Mammary epithelial cell (primary cell): ENCODE measurements at regions not wholly inside any gene's neighbourhood (a gene's known extent, or its start where the extent isn't known, plus 50 kb on each side); places are given as distances from the start of the nearest gene placed in this dataset.

Source experiments
- CTCF ChIP-seq, 2 donors: IDR thresholded peaks in 1 of 2; conservative IDR thresholded peaks in 1 of 2; 2 replicates each; pipeline ENCODE4 v1.5.1; 2011 to 2012; ENCODE audit warnings: inconsistent platforms in 2 of 2, low read length in 2 of 2, mild to moderate bottlenecking in 2 of 2, control low read depth in 1 of 2, low read depth in 1 of 2; ENCODE audit not compliant: insufficient read depth in 1 of 2; ENCODE audit errors: extremely low read depth in 1 of 2
- EZH2 ChIP-seq: IDR thresholded peaks from 2 replicates; pipeline ENCODE4 v1.6.1; 2012; ENCODE audit warnings: low read length, inconsistent platforms, borderline replicate concordance

GRCh38 chr10:60650378-60650800 is 127.9 kb upstream of the CDK1 start:
- TF ChIP-seq EZH2 (no peak), CTCF (conservative IDR thresholded peaks at IDR 0.05 in 1 of 2, IDR thresholded peaks at IDR 0.05 in 1 of 2; ENCODE audit: extremely low read depth in 1 of 2, insufficient read depth in 1 of 2, low read depth in 1 of 2, low read length in 2 of 2) (no peak)
